Peyer's patch (tissue), 4 donors: ENCODE measurements at regions not wholly inside any gene's neighbourhood (a gene's known extent, or its start where the extent isn't known, plus 50 kb on each side); places are given as distances from the start of the nearest gene placed in this dataset.

Source experiments
- DNase-seq, 3 donors: peaks; one replicate each; pipeline ENCODE4 v3.0.0-alpha.2; 2017 to 2019
- H3K27ac ChIP-seq, 4 donors: fragments of 200-600 bp; sonication (generic); one replicate each; pipeline ENCODE4 v1.5.1; 2016 to 2019
- H3K27me3 ChIP-seq, 2 donors: fragments of 200-600 bp; sonication (generic); one replicate each; pipeline ENCODE4 v1.5.1; 2019
- H3K36me3 ChIP-seq, 3 donors: fragments of 200-600 bp; sonication (generic); one replicate each; pipeline ENCODE4 v1.5.1; 2016 to 2019
- H3K4me1 ChIP-seq, 4 donors: fragments of 200-600 bp; sonication (generic); one replicate each; pipeline ENCODE4 v1.5.1; 2016 to 2019
- H3K4me3 ChIP-seq, 4 donors: fragments of 200-600 bp; sonication (generic); 1 replicate in 3 of 4; 2 replicates in 1 of 4; pipeline ENCODE4 v1.5.1; 2016 to 2019; ENCODE audit warnings: mild to moderate bottlenecking in 1 of 4
- H3K9me3 ChIP-seq, 4 donors: fragments of 200-600 bp; sonication (generic); one replicate each; pipeline ENCODE4 v1.5.1; 2016 to 2019; ENCODE audit warnings: mild to moderate bottlenecking in 1 of 4
- CTCF ChIP-seq, 6 experiments: fragments of 450-650 bp in 4 of 6; fragments of 200-600 bp in 2 of 6; sonication (generic) in 1 of 6; IDR thresholded peaks; one replicate each; pipeline ENCODE4 v1.5.1; 2017 to 2019; ENCODE audit warnings: antibody characterized with exemption in 6 of 6, mild to moderate bottlenecking in 3 of 6, moderate library complexity in 1 of 6
- POLR2A ChIP-seq, 2 donors: fragments of 450-650 bp; IDR thresholded peaks; one replicate each; pipeline ENCODE4 v1.5.1; 2017; ENCODE audit warnings: antibody characterized with exemption in 2 of 2, mild to moderate bottlenecking in 2 of 2, moderate library complexity in 2 of 2

GRCh38 chr10:3676564-3676963 lies 108.4 kb downstream of the KLF6 start:
- Histone ChIP-seq H3K27ac (no peak overlapping the region), H3K27me3 (no peaks in the 10 kb centered on the region), H3K4me1 (no peaks in the 10 kb centered on the region), H3K4me3 (no peak overlapping the region), H3K36me3 (no peaks in the 10 kb centered on the region), H3K9me3 (no peaks in the 10 kb centered on the region)
- no peak for TF ChIP-seq POLR2A (IDR thresholded peaks at IDR 0.05)
- no peak for TF ChIP-seq CTCF (IDR thresholded peaks at IDR 0.05)
- DNase-seq, result no peak

- H3K9me3 ChIP-seq, result no peaks in the 10 kb centered on the region
- DNase-seq, result no peak
These were observed 112.8 kb downstream of the KLF6 start for GRCh38 chr10:3672220-3672619.

GRCh38 chr10:3671386-3671955 lies 113.5 kb downstream of the KLF6 start:
- H3K9me3 ChIP-seq, result no peaks in the 10 kb centered on the region
- no peak overlapping the region for H3K4me3 ChIP-seq
- H3K36me3 ChIP-seq, result no peaks in the 10 kb centered on the region
- TF ChIP-seq CTCF (IDR thresholded peaks at IDR 0.05) (no peak), POLR2A (IDR thresholded peaks at IDR 0.05) (no peak)
- peaks cover 0 to 10% (median under 1%) of the 10 kb centered on the region in 4 donors for H3K4me1 ChIP-seq
- no peak overlapping the region for H3K27ac ChIP-seq
- DNase-seq, result no peak
- H3K27me3 ChIP-seq, result no peaks in the 10 kb centered on the region

More at GRCh38 chr10:3672220-3672619, 112.8 kb downstream of the KLF6 start:
- Histone ChIP-seq H3K4me1 (peaks cover 0 to 7% (median 0%) of the 10 kb centered on the region in 4 donors), H3K27me3 (no peaks in the 10 kb centered on the region), H3K4me3 (no peak overlapping the region), H3K36me3 (no peaks in the 10 kb centered on the region), H3K27ac (no peak overlapping the region)
- TF ChIP-seq POLR2A (IDR thresholded peaks at IDR 0.05) (no peak), CTCF (IDR thresholded peaks at IDR 0.05) (no peak)

- Histone ChIP-seq H3K9me3 (no peaks in the 10 kb centered on the region), H3K4me3 (peak overlapping the region in 2 of 4 donors; percentile 28 to 38), H3K27me3 (no peaks in the 10 kb centered on the region), H3K4me1 (peaks cover 0 to 10% (median 2%) of the 10 kb centered on the region in 4 donors), H3K27ac (peak overlapping the region; percentile 46 to 75 (median 66)), H3K36me3 (no peaks in the 10 kb centered on the region)
- no peak for DNase-seq
- TF ChIP-seq CTCF (IDR thresholded peaks at IDR 0.05) (no peak), POLR2A (IDR thresholded peaks at IDR 0.05) (no peak)
These were observed 116.1 kb downstream of the KLF6 start for GRCh38 chr10:3668966-3669330.

- TF ChIP-seq POLR2A (IDR thresholded peaks at IDR 0.05) (no peak), CTCF (IDR thresholded peaks at IDR 0.05) (no peak)
- no peaks in the 10 kb centered on the region for H3K27me3 ChIP-seq
- H3K4me1 ChIP-seq, result peaks cover 0 to 10% (median 2%) of the 10 kb centered on the region in 4 donors
- H3K27ac ChIP-seq, result peak overlapping the region; percentile 46 to 75 (median 66)
- peak in 2 of 3 donors; percentile 65 to 85 for DNase-seq
- H3K4me3 ChIP-seq, result peak overlapping the region; percentile 9 to 38 (median 24)
- H3K9me3 ChIP-seq, result no peaks in the 10 kb centered on the region
- H3K36me3 ChIP-seq, result no peaks in the 10 kb centered on the region
These were observed 116.6 kb downstream of the KLF6 start for GRCh38 chr10:3668276-3668965.
